ENCODE measurements at regions not wholly inside any gene's neighbourhood (a gene's known extent, or its start where the extent isn't known, plus 50 kb on each side); places are given as distances from the start of the nearest gene placed in this dataset.

- no peak for TF ChIP-seq CTCF (IDR thresholded peaks at IDR 0.05)
- ATAC-seq (ENCODE audit: low FRiP score) (no peak), DNase-seq (ENCODE audit: low spot score) (no peak)
Measured at GRCh38 chr13:105037110-105037509, 1498.4 kb downstream of the EFNB2 start.

DNA sequence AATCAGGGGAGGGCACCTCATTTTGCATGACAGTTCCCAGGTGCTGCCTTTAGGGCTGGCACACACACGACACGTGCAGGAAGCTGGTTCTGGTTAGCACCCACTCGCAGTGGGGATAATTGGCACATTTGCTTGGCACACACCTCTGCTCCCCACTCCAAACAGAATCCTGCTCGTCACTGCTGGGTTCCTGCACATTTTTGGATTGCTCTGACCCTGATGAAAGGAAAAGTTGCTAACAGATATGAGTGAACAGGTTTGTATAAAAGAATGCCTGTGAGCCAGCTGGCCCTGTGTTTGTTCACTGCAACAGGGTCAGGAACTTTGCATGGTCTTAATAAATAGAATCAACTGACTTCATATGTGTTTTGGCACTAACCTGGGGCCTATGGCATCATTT, 1500.4 kb downstream of the EFNB2 start:
- DNase-seq (ENCODE audit: low spot score) = no peak
- ATAC-seq (ENCODE audit: low FRiP score) = no peak
- no peak for TF ChIP-seq CTCF (IDR thresholded peaks at IDR 0.05)

GRCh38 chr13:105033999-105034398, 1501.5 kb downstream of the EFNB2 start:
- DNase-seq (ENCODE audit: low spot score) (no peak), ATAC-seq (ENCODE audit: low FRiP score) (no peak)
- no peak for TF ChIP-seq CTCF (IDR thresholded peaks at IDR 0.05)

GRCh38 chr13:105031306-105031705, 1504.2 kb downstream of the EFNB2 start:
- DNase-seq (ENCODE audit: low spot score) = no peak
- TF ChIP-seq CTCF (IDR thresholded peaks at IDR 0.05) = no peak
- no peak for ATAC-seq (ENCODE audit: low FRiP score)

DNA sequence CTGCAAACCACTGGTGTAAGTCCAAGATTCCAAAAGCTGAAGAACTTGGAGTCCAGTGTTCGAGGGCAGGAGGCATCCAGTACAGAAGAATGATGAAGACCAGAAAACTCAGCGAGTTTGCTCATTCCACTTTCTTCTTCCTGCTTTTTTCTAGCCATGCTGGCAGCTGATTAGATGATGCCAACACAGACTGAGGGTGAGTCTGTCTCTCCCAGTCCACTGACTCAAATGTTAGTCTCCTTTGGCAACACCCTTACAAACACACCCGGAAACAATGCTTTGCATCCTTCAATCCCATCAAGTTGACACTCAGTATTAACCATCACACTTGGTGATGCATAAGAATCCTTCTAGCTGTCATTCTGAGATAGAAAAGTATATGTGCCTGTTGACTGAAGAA, 1504.6 kb downstream of the EFNB2 start:
- DNase-seq (ENCODE audit: low spot score) (no peak), ATAC-seq (ENCODE audit: low FRiP score) (no peak)
- no peak for TF ChIP-seq CTCF (IDR thresholded peaks at IDR 0.05)

- ATAC-seq (ENCODE audit: low FRiP score) (no peak), DNase-seq (ENCODE audit: low spot score) (no peak)
- TF ChIP-seq CTCF (IDR thresholded peaks at IDR 0.05) = no peak
Measured at GRCh38 chr13:105019073-105019472, 1516.4 kb downstream of the EFNB2 start.

DNA sequence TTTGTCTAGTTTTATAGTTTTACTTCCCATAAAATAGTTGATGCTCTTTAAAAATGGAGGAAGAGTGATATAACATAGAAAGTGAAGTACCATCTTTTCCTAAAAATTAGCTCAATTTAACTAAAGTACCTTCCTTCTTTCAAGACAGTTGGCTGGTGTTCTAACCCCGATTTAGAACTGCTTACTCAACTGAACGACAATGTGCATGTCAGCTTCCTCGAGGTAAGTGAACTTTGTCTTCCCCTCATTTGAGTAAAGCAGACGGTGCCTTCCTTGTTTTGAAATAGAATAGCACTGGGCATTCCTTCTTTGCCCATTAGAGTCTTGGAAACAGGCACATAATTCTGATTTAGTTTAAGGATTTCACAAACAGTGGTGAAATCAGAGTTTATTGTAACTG, 1519.2 kb downstream of the EFNB2 start:
- no peak for DNase-seq (ENCODE audit: low spot score)
- no peak for ATAC-seq (ENCODE audit: low FRiP score)
- TF ChIP-seq CTCF (IDR thresholded peaks at IDR 0.05) = no peak

Measured in omental fat pad (tissue), 3 donors.